Upper lobe of left lung (tissue), 6 donors: ENCODE measurements at regions not wholly inside any gene's neighbourhood (a gene's known extent, or its start where the extent isn't known, plus 50 kb on each side); places are given as distances from the start of the nearest gene placed in this dataset.

Experiments
- ATAC-seq, 2 donors: fragments of 200-7000 bp; cut with Tn5 transposase; one replicate each; pipeline ENCODE4 v1.9.1; 2022; ENCODE audit warnings: mild to moderate bottlenecking in 2 of 2, moderate library complexity in 2 of 2; ENCODE audit not compliant: low FRiP score in 2 of 2
- DNase-seq, 2 donors: peaks; one replicate each; pipeline ENCODE4 v3.0.0-alpha.2; 2019 to 2020
- H3K27ac ChIP-seq, 4 donors: fragments of 200-600 bp; sonication (generic); one replicate each; pipeline ENCODE4 v1.5.1; 2016 to 2019
- H3K27me3 ChIP-seq, 4 donors: fragments of 200-600 bp; sonication (generic); one replicate each; pipeline ENCODE4 v1.5.1; 2017 to 2019
- H3K36me3 ChIP-seq, 4 donors: fragments of 200-600 bp; sonication (generic); one replicate each; pipeline ENCODE4 v1.5.1; 2016 to 2019
- H3K4me1 ChIP-seq, 4 donors: fragments of 200-600 bp; sonication (generic); one replicate each; pipeline ENCODE4 v1.5.1; 2018 to 2019
- H3K4me3 ChIP-seq, 4 donors: fragments of 200-600 bp; sonication (generic); one replicate each; pipeline ENCODE4 v1.5.1; 2017 to 2019; ENCODE audit warnings: mild to moderate bottlenecking in 2 of 4, moderate library complexity in 1 of 4
- H3K9me3 ChIP-seq, 4 donors: fragments of 200-600 bp; sonication (generic); one replicate each; pipeline ENCODE4 v1.5.1; 2018 to 2019
- EP300 ChIP-seq, 4 donors: sonication (generic); formaldehyde crosslinking; IDR thresholded peaks; one replicate each; pipeline ENCODE4 v1.5.1; 2017; ENCODE audit warnings: antibody characterized with exemption in 4 of 4, control low read depth in 2 of 4
- POLR2A ChIP-seq, 4 donors: fragments of 450-650 bp; IDR thresholded peaks; one replicate each; pipeline ENCODE4 v1.5.1; 2016 to 2017; ENCODE audit warnings: antibody characterized with exemption in 4 of 4, mild to moderate bottlenecking in 2 of 4
- POLR2AphosphoS5 ChIP-seq, 2 donors: sonication (generic); formaldehyde crosslinking; IDR thresholded peaks; one replicate each; pipeline ENCODE4 v1.5.1; 2017; ENCODE audit warnings: antibody characterized with exemption in 2 of 2
- WGBS, 2 donors: methylation state at CpG; one replicate each; pipeline ENCODE4 v1.1.5; 2017 to 2018; 5-methylcytosine and 5-hydroxymethylcytosine counted together
- TF ChIP-seq, protein P1 (sequence below), 6 experiments: fragments of 450-650 bp in 4 of 6; fragments of 200-600 bp in 2 of 6; sonication (generic) in 2 of 6; IDR thresholded peaks; one replicate each; pipeline ENCODE4 v1.5.1; 2016 to 2019; ENCODE audit warnings: antibody characterized with exemption in 6 of 6
- donor health status: DM: no; HTN: no; CAD: no; lungs with moderate emphysema.
- donor health status: DM: no; HTN: yes; CAD: no; lungs with severe emphysema.

- no peaks in the 10 kb centered on the region for H3K9me3 ChIP-seq
- DNase-seq (no peak), ATAC-seq (no peak)
- H3K27me3 ChIP-seq: no peaks in the 10 kb centered on the region
- H3K36me3 ChIP-seq: no peaks in the 10 kb centered on the region
- no peaks in the 10 kb centered on the region for H3K4me1 ChIP-seq
- 85 to 97% methylated on average over 3 of the region's 3 CpGs for WGBS, 2 donors
- H3K4me3 ChIP-seq: no peak overlapping the region
- H3K27ac ChIP-seq: no peak overlapping the region
- TF ChIP-seq, protein P1, sequence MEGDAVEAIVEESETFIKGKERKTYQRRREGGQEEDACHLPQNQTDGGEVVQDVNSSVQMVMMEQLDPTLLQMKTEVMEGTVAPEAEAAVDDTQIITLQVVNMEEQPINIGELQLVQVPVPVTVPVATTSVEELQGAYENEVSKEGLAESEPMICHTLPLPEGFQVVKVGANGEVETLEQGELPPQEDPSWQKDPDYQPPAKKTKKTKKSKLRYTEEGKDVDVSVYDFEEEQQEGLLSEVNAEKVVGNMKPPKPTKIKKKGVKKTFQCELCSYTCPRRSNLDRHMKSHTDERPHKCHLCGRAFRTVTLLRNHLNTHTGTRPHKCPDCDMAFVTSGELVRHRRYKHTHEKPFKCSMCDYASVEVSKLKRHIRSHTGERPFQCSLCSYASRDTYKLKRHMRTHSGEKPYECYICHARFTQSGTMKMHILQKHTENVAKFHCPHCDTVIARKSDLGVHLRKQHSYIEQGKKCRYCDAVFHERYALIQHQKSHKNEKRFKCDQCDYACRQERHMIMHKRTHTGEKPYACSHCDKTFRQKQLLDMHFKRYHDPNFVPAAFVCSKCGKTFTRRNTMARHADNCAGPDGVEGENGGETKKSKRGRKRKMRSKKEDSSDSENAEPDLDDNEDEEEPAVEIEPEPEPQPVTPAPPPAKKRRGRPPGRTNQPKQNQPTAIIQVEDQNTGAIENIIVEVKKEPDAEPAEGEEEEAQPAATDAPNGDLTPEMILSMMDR (IDR thresholded peaks at IDR 0.05): no peak
- TF ChIP-seq POLR2AphosphoS5 (IDR thresholded peaks at IDR 0.05): no peak
- no peak for TF ChIP-seq EP300 (IDR thresholded peaks at IDR 0.05)
- no peak for TF ChIP-seq POLR2A (IDR thresholded peaks at IDR 0.05)
Measured at GRCh38 chr3:143208976-143209714, 89.6 kb downstream of the CHST2 start.

DNA sequence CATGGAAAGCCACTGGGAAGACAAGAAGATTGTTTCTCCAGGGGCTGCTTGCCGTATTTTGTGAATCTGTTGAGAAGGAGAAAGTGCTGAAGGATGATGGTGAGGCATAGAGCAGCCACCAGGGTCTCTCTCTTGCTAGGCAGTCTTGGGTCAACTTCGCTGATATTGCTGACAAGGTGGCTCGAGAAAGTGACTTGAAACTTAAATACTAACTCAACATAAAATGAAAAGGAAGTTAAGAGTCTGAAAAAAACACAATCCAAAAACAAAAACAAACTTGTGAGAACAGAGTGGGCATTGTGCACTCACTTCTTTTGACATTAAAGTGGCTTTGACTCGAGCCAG is 90.1 kb downstream of the CHST2 start:
- H3K27ac ChIP-seq: no peak overlapping the region
- 66 to 80% methylated on average over 4 of the region's 4 CpGs for WGBS, 2 donors
- TF ChIP-seq, protein P1 (IDR thresholded peaks at IDR 0.05): no peak
- TF ChIP-seq EP300 (IDR thresholded peaks at IDR 0.05) (no peak), POLR2A (IDR thresholded peaks at IDR 0.05) (no peak), POLR2AphosphoS5 (IDR thresholded peaks at IDR 0.05) (no peak)
- H3K9me3 ChIP-seq: no peaks in the 10 kb centered on the region
- no peak overlapping the region for H3K4me3 ChIP-seq
- ATAC-seq: no peak
- H3K27me3 ChIP-seq: no peaks in the 10 kb centered on the region
- H3K4me1 ChIP-seq: no peaks in the 10 kb centered on the region
- no peak for DNase-seq
- no peaks in the 10 kb centered on the region for H3K36me3 ChIP-seq

- H3K4me3 ChIP-seq: no peak overlapping the region
- H3K4me1 ChIP-seq: no peaks in the 10 kb centered on the region
- ATAC-seq (no peak), DNase-seq (no peak)
- H3K36me3 ChIP-seq: no peaks in the 10 kb centered on the region
- no peaks in the 10 kb centered on the region for H3K27me3 ChIP-seq
- WGBS, 2 donors: 69 to 70% methylated on average over 2 of the region's 2 CpGs
- H3K27ac ChIP-seq: no peak overlapping the region
- H3K9me3 ChIP-seq: no peaks in the 10 kb centered on the region
- TF ChIP-seq EP300 (IDR thresholded peaks at IDR 0.05) (no peak), POLR2A (IDR thresholded peaks at IDR 0.05) (no peak), POLR2AphosphoS5 (IDR thresholded peaks at IDR 0.05) (no peak)
- TF ChIP-seq, protein P1 (IDR thresholded peaks at IDR 0.05): no peak
Measured at GRCh38 chr3:143210141-143210540, 90.6 kb downstream of the CHST2 start.

- DNase-seq (no peak), ATAC-seq (no peak)
- no peaks in the 10 kb centered on the region for H3K9me3 ChIP-seq
- no peak overlapping the region for H3K27ac ChIP-seq
- no peaks in the 10 kb centered on the region for H3K36me3 ChIP-seq
- H3K27me3 ChIP-seq: no peaks in the 10 kb centered on the region
- H3K4me3 ChIP-seq: no peak overlapping the region
- H3K4me1 ChIP-seq: peaks cover 0 to 6% (median 0%) of the 10 kb centered on the region in 4 donors
- 94 to 97% methylated on average over 4 of the region's 4 CpGs for WGBS, 2 donors
- TF ChIP-seq POLR2A (IDR thresholded peaks at IDR 0.05) (no peak), EP300 (IDR thresholded peaks at IDR 0.05) (no peak), POLR2AphosphoS5 (IDR thresholded peaks at IDR 0.05) (no peak)
- TF ChIP-seq, protein P1 (IDR thresholded peaks at IDR 0.05): no peak
Measured at GRCh38 chr3:143215059-143215458, 95.5 kb downstream of the CHST2 start.
